Omental fat pad (tissue), 3 donors: ENCODE measurements at regions not wholly inside any gene's neighbourhood (a gene's known extent, or its start where the extent isn't known, plus 50 kb on each side); places are given as distances from the start of the nearest gene placed in this dataset.

Experiments used
- ATAC-seq: fragments of 150-250 bp; one replicate; pipeline ENCODE4 v1.9.1; 2016; ENCODE audit warnings: mild to moderate bottlenecking, moderate library complexity; ENCODE audit not compliant: low FRiP score
- DNase-seq: peaks from one replicate; pipeline ENCODE4 v3.0.0-alpha.2; 2019; ENCODE audit warnings: low spot score
- TF ChIP-seq, protein P1 (sequence below), 3 donors: fragments of 450-650 bp; IDR thresholded peaks; one replicate each; pipeline ENCODE4 v1.5.1; 2016 to 2017; ENCODE audit warnings: antibody characterized with exemption in 3 of 3, mild to moderate bottlenecking in 3 of 3, moderate library complexity in 2 of 3

DNA sequence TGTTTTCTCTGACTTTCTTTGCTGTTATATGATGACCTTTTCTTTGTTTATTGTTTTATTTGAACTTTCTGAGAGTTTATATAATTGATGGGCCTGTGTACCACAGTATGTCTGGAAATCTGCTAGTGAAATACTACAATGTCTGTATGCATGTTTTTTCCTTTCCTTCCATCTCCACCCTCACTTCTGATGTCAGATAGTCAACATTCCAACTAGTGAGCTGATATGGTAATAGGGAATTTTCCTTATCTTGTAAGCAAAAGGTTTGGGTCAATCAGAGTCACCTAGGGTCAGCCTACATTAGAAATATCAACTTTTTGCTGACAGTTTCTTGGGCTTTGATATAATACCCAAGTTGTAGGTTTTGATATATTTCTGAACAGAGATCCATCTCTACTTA is 103.2 kb downstream of the MAT2B start:
- ATAC-seq (no peak), DNase-seq (no peak)
- TF ChIP-seq, protein P1, sequence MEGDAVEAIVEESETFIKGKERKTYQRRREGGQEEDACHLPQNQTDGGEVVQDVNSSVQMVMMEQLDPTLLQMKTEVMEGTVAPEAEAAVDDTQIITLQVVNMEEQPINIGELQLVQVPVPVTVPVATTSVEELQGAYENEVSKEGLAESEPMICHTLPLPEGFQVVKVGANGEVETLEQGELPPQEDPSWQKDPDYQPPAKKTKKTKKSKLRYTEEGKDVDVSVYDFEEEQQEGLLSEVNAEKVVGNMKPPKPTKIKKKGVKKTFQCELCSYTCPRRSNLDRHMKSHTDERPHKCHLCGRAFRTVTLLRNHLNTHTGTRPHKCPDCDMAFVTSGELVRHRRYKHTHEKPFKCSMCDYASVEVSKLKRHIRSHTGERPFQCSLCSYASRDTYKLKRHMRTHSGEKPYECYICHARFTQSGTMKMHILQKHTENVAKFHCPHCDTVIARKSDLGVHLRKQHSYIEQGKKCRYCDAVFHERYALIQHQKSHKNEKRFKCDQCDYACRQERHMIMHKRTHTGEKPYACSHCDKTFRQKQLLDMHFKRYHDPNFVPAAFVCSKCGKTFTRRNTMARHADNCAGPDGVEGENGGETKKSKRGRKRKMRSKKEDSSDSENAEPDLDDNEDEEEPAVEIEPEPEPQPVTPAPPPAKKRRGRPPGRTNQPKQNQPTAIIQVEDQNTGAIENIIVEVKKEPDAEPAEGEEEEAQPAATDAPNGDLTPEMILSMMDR (IDR thresholded peaks at IDR 0.05) = no peak

DNA sequence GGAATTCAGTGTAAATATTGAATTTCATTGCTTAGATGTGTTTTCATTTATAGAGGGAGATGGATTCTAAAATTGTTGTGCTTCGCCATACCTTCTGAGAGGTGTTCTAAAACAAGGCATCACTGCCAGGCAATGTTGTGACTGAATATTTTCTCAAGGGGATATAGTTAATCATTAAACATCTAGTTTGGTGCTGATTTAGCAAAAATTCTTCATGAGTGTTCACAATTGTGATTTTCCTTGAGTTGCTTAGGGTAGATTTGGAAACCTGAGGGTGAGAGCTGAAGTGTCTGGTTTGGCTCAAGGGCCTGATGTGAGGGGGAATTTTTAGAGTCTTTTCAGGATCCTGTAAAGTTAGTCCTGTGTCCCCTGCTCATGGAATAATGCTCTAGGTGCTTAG is 104.5 kb downstream of the MAT2B start:
- ATAC-seq (no peak), DNase-seq (no peak)
- TF ChIP-seq, protein P1 (IDR thresholded peaks at IDR 0.05) = no peak

DNA sequence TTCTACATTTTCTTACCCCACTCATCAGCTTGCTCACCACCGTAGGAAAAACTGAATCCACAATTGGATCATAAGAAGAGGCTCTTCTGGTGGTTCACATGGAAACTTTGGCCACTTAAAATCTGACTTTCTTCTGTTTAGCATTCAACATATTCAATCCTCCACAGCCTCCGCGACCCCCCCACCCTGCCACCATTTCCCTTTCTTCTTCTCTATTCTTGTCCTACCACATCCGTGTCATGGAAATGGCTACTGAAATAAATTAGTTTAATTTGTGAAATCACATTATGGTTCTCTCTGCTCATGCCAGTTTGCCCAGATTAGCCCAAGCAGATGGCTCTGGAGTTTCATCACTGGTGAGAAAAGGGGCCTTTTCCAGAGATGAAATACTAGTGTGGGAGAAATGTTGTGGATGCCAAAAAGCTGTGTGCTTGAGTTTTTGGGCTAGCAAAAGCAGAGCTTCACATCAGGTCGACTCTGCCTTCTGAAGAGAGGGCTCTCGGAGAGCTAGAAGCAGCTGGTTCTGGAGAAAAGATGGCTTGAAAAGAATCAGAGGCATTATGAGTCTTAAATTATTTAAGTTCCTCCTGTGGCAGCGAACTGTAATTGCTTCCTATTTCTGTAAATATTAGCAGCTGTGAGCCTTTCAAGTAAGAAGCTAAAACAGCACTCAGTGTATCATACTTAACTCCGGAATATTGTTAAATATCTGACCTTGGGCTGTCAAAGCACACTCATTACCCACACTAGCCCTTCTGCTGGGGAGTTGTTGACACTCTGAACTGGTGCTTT is 107.1 kb downstream of the MAT2B start:
- ATAC-seq = no peak
- TF ChIP-seq, protein P1 (IDR thresholded peaks at IDR 0.05) = no peak
- DNase-seq = no peak

- ATAC-seq (no peak), DNase-seq (no peak)
- TF ChIP-seq, protein P1 (IDR thresholded peaks at IDR 0.05) = no peak
Observed at GRCh38 chr5:163613150-163613442, 107.7 kb downstream of the MAT2B start.

GRCh38 chr5:163614787-163615186 is 109.4 kb downstream of the MAT2B start:
- DNase-seq (no peak), ATAC-seq (no peak)
- TF ChIP-seq, protein P1 (IDR thresholded peaks at IDR 0.05) = no peak

- DNase-seq (no peak), ATAC-seq (no peak)
- TF ChIP-seq, protein P1 (IDR thresholded peaks at IDR 0.05) = no peak
Observed at GRCh38 chr5:163619273-163619934, 114.0 kb downstream of the MAT2B start.

DNA sequence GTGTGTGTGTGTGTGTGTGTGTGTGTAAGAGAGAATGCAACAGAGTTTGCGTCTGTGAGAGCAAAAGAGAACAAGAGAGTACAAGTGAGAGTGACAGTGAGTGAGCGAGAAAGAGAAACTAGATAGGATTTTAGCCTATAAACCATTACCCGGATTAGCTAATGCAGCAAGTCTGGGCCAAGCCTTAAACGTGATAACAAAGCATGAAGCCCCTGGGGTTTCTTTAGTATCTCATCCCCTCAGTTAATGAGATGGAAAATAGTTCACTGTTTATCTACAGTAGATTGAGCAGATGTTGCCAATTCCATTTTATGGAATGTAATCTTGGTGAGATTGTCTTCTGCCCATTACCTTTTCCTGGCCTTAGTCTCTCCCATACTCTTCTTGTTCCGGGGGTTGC is 114.5 kb downstream of the MAT2B start:
- TF ChIP-seq, protein P1 (IDR thresholded peaks at IDR 0.05) = no peak
- no peak for DNase-seq
- ATAC-seq = no peak
